PC-3 (cell line): ENCODE measurements at regions not wholly inside any gene's neighbourhood (a gene's known extent, or its start where the extent isn't known, plus 50 kb on each side); places are given as distances from the start of the nearest gene placed in this dataset.
"Not testable (repeated sequence)": the region's sequence is repeated elsewhere in the genome, so short reads cannot be mapped to it uniquely, and the experiment has no call there.

Experiments used
- ATAC-seq: fragments of 200-7000 bp; cut with Tn5 transposase; 2 replicates; pipeline ENCODE4 v1.9.1; 2020; ENCODE audit warnings: mild to moderate bottlenecking, moderate library complexity
- BruUV-seq: library from RNA; stranded (reverse); fragments of 400-500 nt; replicated peaks from 2 replicates; lab custom pipeline; 2021; lab: Mats Ljungman, UMichigan
- CTCF ChIA-PET: fragments of 300-600 bp; sonication (Branson Sonifier 250); formaldehyde crosslinking; loops from one replicate; lab custom pipeline; 2022; ENCODE audit warnings: antibody characterized with exemption; lab: Charles Lee
- POLR2A ChIA-PET: fragments of 300-600 bp; sonication (Branson Sonifier 250); formaldehyde crosslinking; loops from one replicate; lab custom pipeline; 2022; ENCODE audit warnings: antibody characterized with exemption; ENCODE audit not compliant: unreplicated experiment; lab: Charles Lee
- DNase-seq: peaks from one replicate; pipeline ENCODE4 v3.0.0-alpha.2; 2015
- H2AFZ ChIP-seq: fragments of 300-600 bp; sonication (generic); 2 replicates; pipeline ENCODE4 v1.6.0; 2016; ENCODE audit warnings: antibody characterized with exemption, low read length
- H3F3A ChIP-seq: fragments of 300-600 bp; sonication (generic); one replicate; pipeline ENCODE4 v1.6.0; 2017; ENCODE audit warnings: antibody characterized with exemption, low read length, control low read depth, mild to moderate bottlenecking; ENCODE audit not compliant: unreplicated experiment
- H3K27ac ChIP-seq: fragments of 300-600 bp; sonication (generic); 2 replicates; pipeline ENCODE4 v1.5.1; 2016; ENCODE audit warnings: mild to moderate bottlenecking, low read length
- H3K27me3 ChIP-seq: fragments of 300-600 bp; sonication (generic); 2 replicates; pipeline ENCODE4 v1.6.1; 2016; ENCODE audit warnings: low read length, mixed read lengths
- H3K36me3 ChIP-seq: fragments of 300-600 bp; sonication (generic); 2 replicates; pipeline ENCODE4 v1.6.1; 2016; ENCODE audit warnings: low read depth, mixed run types, low read length, mixed read lengths
- H3K4me1 ChIP-seq: fragments of 300-600 bp; sonication (generic); 2 replicates; pipeline ENCODE4 v1.5.1; 2016; ENCODE audit warnings: low read length; ENCODE audit not compliant: insufficient read depth
- H3K4me2 ChIP-seq: fragments of 300-600 bp; sonication (generic); 2 replicates; pipeline ENCODE4 v1.6.0; 2016; ENCODE audit warnings: low read length
- H3K4me3 ChIP-seq: fragments of 300-600 bp; sonication (generic); 2 replicates; pipeline ENCODE4 v1.5.1; 2016; ENCODE audit warnings: mild to moderate bottlenecking, low read length, mixed read lengths
- H3K79me2 ChIP-seq: fragments of 300-600 bp; sonication (generic); 2 replicates; pipeline ENCODE4 v1.6.1; 2017; ENCODE audit warnings: low read length, mixed read lengths
- H3K9ac ChIP-seq: fragments of 300-600 bp; sonication (generic); 2 replicates; pipeline ENCODE4 v1.6.0; 2016; ENCODE audit warnings: mild to moderate bottlenecking, low read length
- H3K9me2 ChIP-seq: fragments of 300-600 bp; sonication (generic); replicated peaks from 2 replicates; pipeline ENCODE4 v1.6.1; 2016; ENCODE audit warnings: mixed run types, low read length, mixed read lengths
- H3K9me3 ChIP-seq: fragments of 300-600 bp; sonication (generic); 2 replicates; pipeline ENCODE4 v1.6.1; 2016; ENCODE audit warnings: low read length, mixed read lengths
- H4K20me1 ChIP-seq: fragments of 300-600 bp; sonication (generic); 2 replicates; pipeline ENCODE4 v1.6.1; 2016; ENCODE audit warnings: low read length, mixed read lengths
- EZH2 ChIP-seq: fragments of 300-600 bp; sonication (generic); IDR thresholded peaks from one replicate; pipeline ENCODE4 v1.6.1; 2017; ENCODE audit warnings: antibody characterized with exemption, mild to moderate bottlenecking, low read length; ENCODE audit not compliant: unreplicated experiment
- EZH2phosphoT487 ChIP-seq: fragments of 300-600 bp; sonication (generic); IDR thresholded peaks from 2 replicates; pipeline ENCODE4 v1.6.1; 2018; ENCODE audit warnings: mild to moderate bottlenecking, antibody characterized with exemption, low read length, borderline replicate concordance
- intact Hi-C: fragments of 100-400 bp; cut with micrococcal nuclease; formaldehyde crosslinking; loops from 2 replicates; pipeline ENCODE4 v1.9.0; 2023
- TF ChIP-seq, protein P1 (sequence below): fragments of 300-600 bp; sonication (generic); conservative IDR thresholded peaks from 2 replicates; pipeline ENCODE4 v1.5.1; 2017; ENCODE audit warnings: antibody characterized with exemption, low read depth, mild to moderate bottlenecking, low read length

DNA sequence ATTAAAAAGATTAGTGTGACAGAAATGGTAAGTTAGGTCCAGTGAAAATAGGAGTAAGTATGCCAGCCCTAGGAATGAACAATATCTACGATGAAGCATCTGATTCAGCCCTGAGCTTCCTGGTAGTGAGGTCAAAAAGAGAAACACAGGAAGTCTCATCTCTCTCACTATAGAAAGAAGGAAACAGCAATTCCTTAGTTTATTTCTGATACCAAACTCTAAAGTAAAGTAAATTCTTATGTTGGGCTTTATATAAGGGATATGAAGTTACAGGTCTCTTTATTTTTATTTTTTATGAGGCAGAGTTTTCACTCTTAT, 76.7 kb upstream of the RFLNA start:
- no TSS peak for BruUV-seq
- Histone ChIP-seq H3K27me3 (peaks cover 94% of the 10 kb centered on the region), H3K4me3 (no peak overlapping the region), H3F3A (no peaks in the 10 kb centered on the region), H3K4me1 (no peaks in the 10 kb centered on the region), H3K79me2 (no peaks in the 10 kb centered on the region), H4K20me1 (no peaks in the 10 kb centered on the region), H3K9me2 (no peaks in the 10 kb centered on the region), H3K9me3 (no peaks in the 10 kb centered on the region), H3K36me3 (no peaks in the 10 kb centered on the region), H3K27ac (no peak overlapping the region), H3K9ac (no peak overlapping the region), H2AFZ (no peak overlapping the region), H3K4me2 (no peak overlapping the region)
- DNase-seq (no peak), ATAC-seq (no peak)
- ChIA-PET POLR2A (no interaction called here), CTCF (no interaction called here)
- TF ChIP-seq EZH2phosphoT487, result no peak
- no peak for TF ChIP-seq EZH2
- TF ChIP-seq, protein P1, sequence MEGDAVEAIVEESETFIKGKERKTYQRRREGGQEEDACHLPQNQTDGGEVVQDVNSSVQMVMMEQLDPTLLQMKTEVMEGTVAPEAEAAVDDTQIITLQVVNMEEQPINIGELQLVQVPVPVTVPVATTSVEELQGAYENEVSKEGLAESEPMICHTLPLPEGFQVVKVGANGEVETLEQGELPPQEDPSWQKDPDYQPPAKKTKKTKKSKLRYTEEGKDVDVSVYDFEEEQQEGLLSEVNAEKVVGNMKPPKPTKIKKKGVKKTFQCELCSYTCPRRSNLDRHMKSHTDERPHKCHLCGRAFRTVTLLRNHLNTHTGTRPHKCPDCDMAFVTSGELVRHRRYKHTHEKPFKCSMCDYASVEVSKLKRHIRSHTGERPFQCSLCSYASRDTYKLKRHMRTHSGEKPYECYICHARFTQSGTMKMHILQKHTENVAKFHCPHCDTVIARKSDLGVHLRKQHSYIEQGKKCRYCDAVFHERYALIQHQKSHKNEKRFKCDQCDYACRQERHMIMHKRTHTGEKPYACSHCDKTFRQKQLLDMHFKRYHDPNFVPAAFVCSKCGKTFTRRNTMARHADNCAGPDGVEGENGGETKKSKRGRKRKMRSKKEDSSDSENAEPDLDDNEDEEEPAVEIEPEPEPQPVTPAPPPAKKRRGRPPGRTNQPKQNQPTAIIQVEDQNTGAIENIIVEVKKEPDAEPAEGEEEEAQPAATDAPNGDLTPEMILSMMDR, result no peak
- intact Hi-C loops, result no loop called here

DNA sequence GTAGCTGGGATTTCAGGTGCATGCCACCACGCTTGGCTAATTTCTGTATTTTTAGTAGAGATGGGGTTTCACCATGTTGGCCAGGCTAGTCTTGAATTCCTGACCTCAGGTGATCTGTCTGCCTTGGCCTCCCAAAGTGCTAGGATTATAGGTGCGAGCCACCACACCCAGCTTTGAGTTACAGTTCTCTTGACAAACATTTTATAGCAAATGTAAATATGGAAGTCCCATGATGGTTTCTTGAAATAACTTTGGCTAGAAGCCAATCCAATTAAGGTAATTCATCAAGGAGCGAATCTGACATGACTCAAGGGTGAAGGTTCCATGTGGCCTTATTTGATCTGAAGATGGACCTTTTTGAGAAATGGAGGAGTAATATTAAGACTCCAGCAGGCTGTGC, 76.2 kb upstream of the RFLNA start:
- H3K4me2 ChIP-seq, BruUV-seq, DNase-seq, H3F3A ChIP-seq, H3K36me3 ChIP-seq, H3K4me3 ChIP-seq, H4K20me1 ChIP-seq, H3K27ac ChIP-seq, intact Hi-C loops, ATAC-seq, CTCF ChIA-PET, H2AFZ ChIP-seq, POLR2A ChIA-PET, H3K9ac ChIP-seq, H3K9me2 ChIP-seq, H3K79me2 ChIP-seq, H3K4me1 ChIP-seq, H3K9me3 ChIP-seq: not testable (repeated sequence)
- peaks cover 92% of the 10 kb centered on the region for H3K27me3 ChIP-seq

DNA sequence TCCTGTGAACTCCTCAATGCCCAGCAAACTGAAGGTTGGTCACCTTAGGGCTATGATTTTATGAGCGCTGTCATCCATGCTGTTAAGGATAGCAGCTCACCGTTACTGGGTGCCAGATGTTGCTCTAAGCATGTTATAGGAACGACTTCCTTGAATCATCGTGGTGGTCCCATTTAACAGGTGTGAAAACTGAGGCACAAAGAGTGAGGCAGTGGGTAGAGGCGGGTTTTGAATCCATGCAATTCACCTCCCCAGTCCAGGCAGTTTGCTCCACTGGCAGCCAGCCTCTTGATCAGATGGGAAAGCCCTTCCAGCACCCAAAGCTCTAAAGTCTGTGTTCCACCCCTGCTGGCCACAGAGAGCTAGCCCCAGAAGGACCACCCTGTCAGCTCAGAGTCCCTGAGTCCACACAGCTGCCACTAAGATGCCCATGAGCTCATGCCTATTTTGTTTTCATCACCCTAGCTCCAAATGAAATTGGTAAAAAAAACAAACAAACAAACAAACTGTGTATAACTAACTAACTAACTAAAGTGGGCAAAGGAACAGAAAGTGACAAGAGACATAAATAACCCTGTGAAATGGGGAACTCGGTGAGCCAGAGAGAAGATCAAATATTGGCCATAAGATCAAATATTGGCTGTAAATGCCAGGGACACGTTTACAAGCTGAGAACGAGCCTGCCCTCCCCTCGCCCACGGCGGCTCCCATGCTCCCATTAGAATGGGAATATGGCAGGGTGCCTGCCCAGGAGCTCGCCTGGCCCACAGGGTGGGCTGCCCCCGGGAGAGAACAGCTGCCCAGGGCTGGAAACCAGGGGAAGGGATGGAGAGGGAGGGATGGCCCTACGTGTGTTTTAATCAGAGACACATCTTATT, 72.3 kb upstream of the RFLNA start:
- Histone ChIP-seq H3K9me2 (no peaks in the 10 kb centered on the region), H3K4me2 (no peak overlapping the region), H3K27me3 (peaks cover 95% of the 10 kb centered on the region)

DNA sequence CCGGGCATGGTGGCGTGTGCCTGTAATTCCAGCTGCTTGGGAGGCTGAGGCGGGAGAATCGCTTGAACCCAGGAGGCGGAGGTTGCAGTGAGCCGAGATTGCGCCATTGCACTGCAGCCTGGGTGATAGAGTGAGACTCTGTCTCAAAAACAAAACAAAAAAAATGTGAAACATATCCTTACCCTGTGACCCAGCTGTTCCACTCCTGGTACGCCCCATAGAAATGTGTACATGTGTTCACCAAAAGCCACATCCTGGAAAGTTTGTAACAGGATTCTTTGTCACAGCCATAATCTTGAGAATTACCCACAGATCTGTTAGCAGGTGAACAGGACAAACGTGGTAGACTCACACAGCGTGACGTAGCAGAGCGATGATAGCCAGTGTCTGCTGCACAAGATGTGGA, 71.2 kb upstream of the RFLNA start:
- H3K4me2 ChIP-seq, POLR2A ChIA-PET, H3K79me2 ChIP-seq, H3K27ac ChIP-seq, H3K9ac ChIP-seq, DNase-seq, H3K36me3 ChIP-seq, H2AFZ ChIP-seq, intact Hi-C loops, ATAC-seq, H4K20me1 ChIP-seq, H3K9me2 ChIP-seq, H3F3A ChIP-seq, CTCF ChIA-PET, H3K9me3 ChIP-seq, H3K4me1 ChIP-seq, BruUV-seq, H3K4me3 ChIP-seq: not testable (repeated sequence)
- H3K27me3 ChIP-seq, result peaks cover 95% of the 10 kb centered on the region

More for the DNA sequence above, 72.3 kb upstream of the RFLNA start:
- Histone ChIP-seq H2AFZ (no peak overlapping the region), H3K27ac (no peak overlapping the region), H3K79me2 (no peaks in the 10 kb centered on the region), H4K20me1 (no peaks in the 10 kb centered on the region), H3K4me1 (no peaks in the 10 kb centered on the region), H3K4me3 (no peak overlapping the region), H3F3A (no peaks in the 10 kb centered on the region), H3K9me3 (no peaks in the 10 kb centered on the region), H3K9ac (no peak overlapping the region), H3K36me3 (no peaks in the 10 kb centered on the region)
- TF ChIP-seq, protein P1, result no peak
- TF ChIP-seq EZH2phosphoT487 (no peak), EZH2 (no peak)
- BruUV-seq, result no TSS peak
- intact Hi-C loops, result no loop called here
- CTCF ChIA-PET, result no interaction called here
- POLR2A ChIA-PET, result interaction anchor here (0.6 kb wide), 1 partner anchor 187 kb away, joined by 8 read pairs; no protein-coding TSS in a partner anchor
- DNase-seq (no peak), ATAC-seq (no peak)
